SK-N-SH (cell line): ENCODE measurements at regions not wholly inside any gene's neighbourhood (a gene's known extent, or its start where the extent isn't known, plus 50 kb on each side); places are given as distances from the start of the nearest gene placed in this dataset.
A peak's percentile ranks its signal among the peaks of the same experiment; 100 is the strongest.

ENCODE experiments used
- CTCF ChIA-PET: fragments of 300-600, 350-600 bp; formaldehyde crosslinking; extraction: SDS; loops from one replicate; lab custom pipeline; 2021; lab: Yijun Ruan, JAX
- POLR2A ChIA-PET: fragments of 350-600 bp; sonication (Branson Sonifier 250); formaldehyde crosslinking; extraction: SDS; loops from one replicate; lab custom pipeline; 2020; ENCODE audit warnings: antibody characterized with exemption, inconsistent platforms; lab: Yijun Ruan, JAX
- DNase-seq: peaks from one replicate; pipeline ENCODE4 v3.0.0; 2012
- H2AFZ ChIP-seq: fragments of 200-600 bp; sonication (generic); 2 replicates; pipeline ENCODE4 v1.8.1; 2016; ENCODE audit warnings: antibody characterized with exemption, mild to moderate bottlenecking, low read depth
- H3F3A ChIP-seq: fragments of 200-600 bp; sonication (generic); replicated peaks from 2 replicates; pipeline ENCODE3; 2016; ENCODE audit warnings: antibody characterized with exemption, mild to moderate bottlenecking; ENCODE audit not compliant: insufficient read depth
- H3K27ac ChIP-seq, 2 experiments: fragments of 200-500 bp in 1 of 2; fragments of 200-600 bp in 1 of 2; sonication (Bioruptor generic) in 1 of 2; sonication (generic), shearing (Covaris generic) in 1 of 2; 2 replicates each; pipeline versions ENCODE4 v1.5.1 to v1.6.1; 2014 to 2016; ENCODE audit warnings: low read depth in 2 of 2, inconsistent platforms in 1 of 2, low read length in 1 of 2, mild to moderate bottlenecking in 1 of 2, mixed read lengths in 1 of 2
- H3K27me3 ChIP-seq: fragments of 200-600 bp; sonication (generic), shearing (Covaris generic); 2 replicates; pipeline ENCODE4 v1.6.1; 2016; ENCODE audit warnings: mixed run types; ENCODE audit not compliant: insufficient read depth
- H3K36me3 ChIP-seq, 2 experiments: fragments of 200-500 bp in 1 of 2; fragments of 200-600 bp in 1 of 2; sonication (Bioruptor generic) in 1 of 2; sonication (generic) in 1 of 2; replicated peaks in 1 of 2; 2 replicates each; pipeline versions ENCODE3 to v1.5.1; 2014 to 2016; ENCODE audit warnings: low read length in 1 of 2, mild to moderate bottlenecking in 1 of 2; ENCODE audit not compliant: insufficient read depth in 2 of 2, control insufficient read depth in 1 of 2
- H3K4me1 ChIP-seq, 2 experiments: fragments of 200-500 bp in 1 of 2; fragments of 200-600 bp in 1 of 2; sonication (Bioruptor generic) in 1 of 2; sonication (generic), shearing (Covaris generic) in 1 of 2; 2 replicates each; pipeline versions ENCODE4 v1.5.1 to v1.6.1; 2014 to 2016; ENCODE audit warnings: low read depth in 1 of 2, low read length in 1 of 2, mixed run types in 1 of 2; ENCODE audit not compliant: insufficient read depth in 2 of 2, control insufficient read depth in 1 of 2
- H3K4me2 ChIP-seq: fragments of 200-600 bp; sonication (generic), shearing (Covaris generic); 2 replicates; pipeline ENCODE4 v1.6.1; 2017; ENCODE audit warnings: mixed run types
- H3K4me3 ChIP-seq, 2 experiments: fragments of 200-500 bp in 1 of 2; fragments of 200-600 bp in 1 of 2; sonication (Bioruptor generic) in 1 of 2; sonication (generic), shearing (Covaris generic) in 1 of 2; 2 replicates each; pipeline versions ENCODE4 v1.5.1 to v1.8.1; 2014 to 2016; ENCODE audit warnings: low read depth in 2 of 2, inconsistent platforms in 1 of 2, low read length in 1 of 2, mild to moderate bottlenecking in 1 of 2, mixed read lengths in 1 of 2, moderate library complexity in 1 of 2
- H3K79me2 ChIP-seq: fragments of 200-600 bp; sonication (generic); 2 replicates; pipeline ENCODE4 v1.8.1; 2017; ENCODE audit warnings: mild to moderate bottlenecking; ENCODE audit not compliant: insufficient read depth
- H3K9ac ChIP-seq: fragments of 200-600 bp; sonication (generic); 2 replicates; pipeline ENCODE4 v1.6.1; 2017; ENCODE audit warnings: mixed run types
- H3K9me2 ChIP-seq: fragments of 200-600 bp; sonication (generic); 2 replicates; pipeline ENCODE4 v1.6.1; 2017; ENCODE audit warnings: mixed run types
- H3K9me3 ChIP-seq: fragments of 200-600 bp; sonication (generic); 2 replicates; pipeline ENCODE4 v1.6.1; 2017; ENCODE audit warnings: mixed run types, mild to moderate bottlenecking, moderate library complexity
- H4K20me1 ChIP-seq: fragments of 200-600 bp; sonication (generic); 2 replicates; pipeline ENCODE4 v1.6.1; 2017; ENCODE audit warnings: mild to moderate bottlenecking, mixed run types; ENCODE audit not compliant: insufficient read depth
- ELF1 ChIP-seq: IDR thresholded peaks from 2 replicates; pipeline ENCODE4 v1.4.0; 2012
- EP300 ChIP-seq, 2 experiments: IDR thresholded peaks; 2 replicates each; pipeline versions ENCODE4 v1.4.0 to v1.6.1; 2012; ENCODE audit warnings: borderline replicate concordance in 1 of 2, low read depth in 1 of 2, low read length in 1 of 2
- EZH2phosphoT487 ChIP-seq: fragments of 200-600 bp; sonication (generic); IDR thresholded peaks from 2 replicates; pipeline ENCODE4 v1.6.1; 2017; ENCODE audit warnings: low read depth, mixed run types, mild to moderate bottlenecking, antibody characterized with exemption, moderate library complexity, borderline replicate concordance
- FOSL2 ChIP-seq: IDR thresholded peaks from 2 replicates; pipeline ENCODE4 v1.4.0; 2012; ENCODE audit warnings: low read depth, mild to moderate bottlenecking, moderate library complexity, borderline replicate concordance
- FOXM1 ChIP-seq: IDR thresholded peaks from 2 replicates; pipeline ENCODE4 v1.4.0; 2012; ENCODE audit warnings: low read depth, mild to moderate bottlenecking
- GABPA ChIP-seq: IDR thresholded peaks from 2 replicates; pipeline ENCODE4 v1.4.0; 2012; ENCODE audit warnings: low read depth, mild to moderate bottlenecking
- JUND ChIP-seq: IDR thresholded peaks from 2 replicates; pipeline ENCODE4 v1.4.0; 2012
- MAX ChIP-seq: IDR thresholded peaks from 2 replicates; pipeline ENCODE4 v1.4.0; 2012; ENCODE audit warnings: low read depth
- MEF2A ChIP-seq: IDR thresholded peaks from 2 replicates; pipeline ENCODE4 v1.4.0; 2012; ENCODE audit warnings: low read depth, borderline replicate concordance
- PBX3 ChIP-seq: IDR thresholded peaks from 2 replicates; pipeline ENCODE4; 2012
- REST ChIP-seq: IDR thresholded peaks from 2 replicates; pipeline ENCODE4 v1.6.1; 2012; ENCODE audit warnings: mild to moderate bottlenecking, low read depth, low read length, moderate library complexity
- RXRA ChIP-seq: IDR thresholded peaks from 2 replicates; pipeline ENCODE4 v1.4.0; 2012; ENCODE audit warnings: low read depth, mild to moderate bottlenecking, borderline replicate concordance
- SMC3 ChIP-seq: IDR thresholded peaks from 2 replicates; pipeline ENCODE4 v1.6.1; 2012; ENCODE audit warnings: low read depth, low read length, improper control_type of control experiment
- TCF12 ChIP-seq: IDR thresholded peaks from 2 replicates; pipeline ENCODE4 v1.4.0; 2012
- TEAD4 ChIP-seq: IDR thresholded peaks from 2 replicates; pipeline ENCODE4 v1.4.0; 2012; ENCODE audit warnings: mild to moderate bottlenecking, borderline replicate concordance; ENCODE audit not compliant: insufficient read depth
- WGBS: methylation state at CpG from one replicate; pipeline ENCODE4 v1.1.6; 2017; ENCODE audit warnings: low lambda C conversion rate; 5-methylcytosine and 5-hydroxymethylcytosine counted together

- no peak overlapping the region; a peak in 1 of 4 replicates for H3K4me3 ChIP-seq
- H3K27ac ChIP-seq, result peak overlapping the region; percentile 7 to 94; a peak in 3 of 4 replicates
- peak overlapping the region; percentile 44; the same call in 1 of the 2 replicates for H3K9ac ChIP-seq
- no peaks in the 10 kb centered on the region for H3K27me3 ChIP-seq
- peaks cover 0 to 5% of the 10 kb centered on the region in 2 experiments for H3K36me3 ChIP-seq
- 4% methylated on average over 1 of the region's 1 CpG for WGBS
- H3K9me3 ChIP-seq, result no peaks in the 10 kb centered on the region
- H4K20me1 ChIP-seq, result no peaks in the 10 kb centered on the region
- peaks cover 92% of the 10 kb centered on the region for H3K79me2 ChIP-seq
- ChIA-PET POLR2A (no interaction called here), CTCF (interaction anchor here (1.0 to 1.9 kb wide), 4 partner anchors 17 to 62 kb away, joined by 3 to 5 read pairs (median 4); no protein-coding TSS in a partner anchor)
- TF ChIP-seq PBX3, result peak; percentile 83
- TF ChIP-seq EZH2phosphoT487, result no peak
- 0 out of 2 replicates have a peak, but pooled peaks have one; percentile 41 for TF ChIP-seq RXRA
- peak; percentile 20; the same call in 1 of the 2 replicates for TF ChIP-seq ELF1
- no peak for TF ChIP-seq SMC3
- peak; percentile 68 for TF ChIP-seq JUND
- 0 out of 2 replicates have a peak, but pooled peaks have one; percentile 28 for TF ChIP-seq REST
- TF ChIP-seq TCF12, result peak; percentile 68
- no peak for TF ChIP-seq MEF2A
- TF ChIP-seq FOXM1, result no peak
- peak in 1 of 2 experiments; percentile 67; a peak in 1 of 4 replicates for TF ChIP-seq EP300 (IDR thresholded peaks at IDR 0.05; ENCODE audit: borderline replicate concordance in 1 of 2, low read depth in 1 of 2, low read length in 1 of 2)
- 0 out of 2 replicates have a peak, but pooled peaks have one; percentile 16 for TF ChIP-seq GABPA
- peak; percentile 71 for TF ChIP-seq FOSL2
- 0 out of 2 replicates have a peak, but pooled peaks have one; percentile 23 for TF ChIP-seq TEAD4
- TF ChIP-seq MAX, result peak; percentile 39; the same call in 1 of the 2 replicates
- H3K4me2 ChIP-seq, result peak overlapping the region; percentile 51; the same call in 1 of the 2 replicates
- H3K9me2 ChIP-seq, result no peaks in the 10 kb centered on the region
- peaks cover 16 to 56% of the 10 kb centered on the region in 2 experiments for H3K4me1 ChIP-seq
- peaks cover 38% of the 10 kb centered on the region for H3F3A ChIP-seq
- DNase-seq, result no peak
- H2AFZ ChIP-seq, result no peak overlapping the region
Observed at GRCh38 chr1:39130325-39130724, 74.2 kb upstream of the MACF1 start.
